Naive thymus-derived CD4-positive, alpha-beta T cell (primary cell): ENCODE measurements at regions not wholly inside any gene's neighbourhood (a gene's known extent, or its start where the extent isn't known, plus 50 kb on each side); places are given as distances from the start of the nearest gene placed in this dataset.

Experiments used
- ATAC-seq: fragments of 150-1000 bp; cut with Tn5 transposase; 2 replicates; pipeline ENCODE4 v1.10.0; 2021; ENCODE audit warnings: mild to moderate bottlenecking, moderate library complexity
- CTCF ChIA-PET: fragments of 350-600 bp; sonication (Branson Sonifier 250); formaldehyde crosslinking; loops from one replicate; lab custom pipeline; 2021; ENCODE audit warnings: antibody characterized with exemption; lab: Charles Lee
- POLR2A ChIA-PET: fragments of 350-600 bp; sonication (Branson Sonifier 250); formaldehyde crosslinking; loops from one replicate; lab custom pipeline; 2021; ENCODE audit warnings: antibody characterized with exemption, inconsistent platforms; lab: Charles Lee
- DNase-seq, 9 donors: peaks; one replicate each; pipeline versions ENCODE4 v3.0.0 to v3.0.0-alpha.2; 2020 to 2022; ENCODE audit warnings: mixed read lengths in 1 of 9
- H3K27ac ChIP-seq: one replicate; pipeline ENCODE4 v1.7.0; 2013; ENCODE audit warnings: mild to moderate bottlenecking, low read depth, low read length, moderate library complexity
- H3K27me3 ChIP-seq, 2 donors: one replicate each; pipeline ENCODE4 v1.7.0; 2013; ENCODE audit warnings: low read length in 2 of 2, mild to moderate bottlenecking in 2 of 2, moderate library complexity in 2 of 2; ENCODE audit not compliant: control insufficient read depth in 2 of 2, insufficient read depth in 2 of 2
- H3K36me3 ChIP-seq, 3 experiments: 1 replicate in 2 of 3; 2 replicates in 1 of 3; pipeline ENCODE4 v1.7.0; 2013; ENCODE audit warnings: low read length in 3 of 3, mild to moderate bottlenecking in 3 of 3, moderate library complexity in 1 of 3; ENCODE audit not compliant: insufficient read depth in 3 of 3, control insufficient read depth in 2 of 3
- H3K4me1 ChIP-seq, 2 donors: one replicate each; pipeline ENCODE4 v1.7.0; 2013; ENCODE audit warnings: low read length in 2 of 2, mild to moderate bottlenecking in 2 of 2, moderate library complexity in 1 of 2; ENCODE audit not compliant: control insufficient read depth in 2 of 2, insufficient read depth in 2 of 2
- H3K4me3 ChIP-seq: 2 replicates; pipeline ENCODE4 v1.7.0; 2013; ENCODE audit warnings: mild to moderate bottlenecking, low read length
- H3K9me3 ChIP-seq, 3 experiments: 1 replicate in 2 of 3; 2 replicates in 1 of 3; pipeline ENCODE4 v1.7.0; 2013; ENCODE audit warnings: low read length in 3 of 3; ENCODE audit not compliant: control insufficient read depth in 2 of 3
- H3K27ac Mint-ChIP-seq, 9 donors: one replicate each; pipeline ENCODE4 v1.8.0; 2020 to 2022; ENCODE audit warnings: mixed read lengths in 9 of 9, mild to moderate bottlenecking in 8 of 9, moderate library complexity in 5 of 9, inconsistent platforms in 2 of 9
- H3K27me3 Mint-ChIP-seq, 5 donors: one replicate each; pipeline ENCODE4 v1.8.0; 2021 to 2022; ENCODE audit warnings: mixed read lengths in 5 of 5, mild to moderate bottlenecking in 1 of 5
- H3K36me3 Mint-ChIP-seq, 5 donors: one replicate each; pipeline ENCODE4 v1.8.0; 2020 to 2022; ENCODE audit warnings: mixed read lengths in 5 of 5, mild to moderate bottlenecking in 3 of 5, inconsistent platforms in 1 of 5
- H3K4me1 Mint-ChIP-seq, 7 donors: one replicate each; pipeline ENCODE4 v1.8.0; 2020 to 2022; ENCODE audit warnings: mixed read lengths in 7 of 7, mild to moderate bottlenecking in 3 of 7, inconsistent platforms in 1 of 7
- H3K4me3 Mint-ChIP-seq, 10 donors: one replicate each; pipeline ENCODE4 v1.8.0; 2020 to 2022; ENCODE audit warnings: mild to moderate bottlenecking in 10 of 10, mixed read lengths in 10 of 10, moderate library complexity in 6 of 10, inconsistent platforms in 2 of 10
- H3K9me3 Mint-ChIP-seq, 11 donors: one replicate each; pipeline ENCODE4 v1.8.0; 2020 to 2022; ENCODE audit warnings: mixed read lengths in 11 of 11, mild to moderate bottlenecking in 4 of 11, inconsistent platforms in 1 of 11, moderate library complexity in 1 of 11
- intact Hi-C, 2 donors: fragments of 100-400 bp; cut with micrococcal nuclease; formaldehyde crosslinking; loops; one replicate each; pipeline ENCODE4 v1.15.1; 2023

GRCh38 chr4:134343081-134343480, 141.5 kb upstream of the PABPC4L start:
- H3K27ac ChIP-seq = no peak overlapping the region
- ChIA-PET CTCF (no interaction called here), POLR2A (no interaction called here)
- Mint-ChIP-seq H3K4me1 (no peaks in the 10 kb centered on the region), H3K9me3 (peaks cover 0 to 9% (median 0%) of the 10 kb centered on the region in 11 donors), H3K4me3 (no peak overlapping the region), H3K36me3 (no peaks in the 10 kb centered on the region), H3K27ac (no peak overlapping the region), H3K27me3 (no peaks in the 10 kb centered on the region)
- ATAC-seq (no peak), DNase-seq (no peak)
- H3K4me3 ChIP-seq = no peak overlapping the region
- intact Hi-C loops = no loop called here
- no peaks in the 10 kb centered on the region for H3K36me3 ChIP-seq
- H3K9me3 ChIP-seq = no peaks in the 10 kb centered on the region
- no peaks in the 10 kb centered on the region for H3K27me3 ChIP-seq
- no peaks in the 10 kb centered on the region for H3K4me1 ChIP-seq

- H3K4me3 Mint-ChIP-seq = no peak overlapping the region
- H3K9me3 ChIP-seq = no peaks in the 10 kb centered on the region
- H3K4me1 ChIP-seq = no peaks in the 10 kb centered on the region
- H3K36me3 Mint-ChIP-seq = no peaks in the 10 kb centered on the region
- ChIA-PET POLR2A (no interaction called here), CTCF (no interaction called here)
- peaks cover 0 to 8% (median 3%) of the 10 kb centered on the region in 11 donors for H3K9me3 Mint-ChIP-seq
- ATAC-seq = no peak
- intact Hi-C loops = no loop called here
- H3K27me3 Mint-ChIP-seq = no peaks in the 10 kb centered on the region
- no peak overlapping the region for H3K27ac ChIP-seq
- DNase-seq = no peak
- H3K36me3 ChIP-seq = no peaks in the 10 kb centered on the region
- H3K27ac Mint-ChIP-seq = no peak overlapping the region
- H3K4me3 ChIP-seq = no peak overlapping the region
- H3K27me3 ChIP-seq = no peaks in the 10 kb centered on the region
- no peaks in the 10 kb centered on the region for H3K4me1 Mint-ChIP-seq
These were observed 136.0 kb upstream of the PABPC4L start for GRCh38 chr4:134337574-134337973.

- ChIA-PET CTCF (no interaction called here), POLR2A (no interaction called here)
- no peaks in the 10 kb centered on the region for H3K4me1 Mint-ChIP-seq
- no peaks in the 10 kb centered on the region for H3K4me1 ChIP-seq
- no peaks in the 10 kb centered on the region for H3K36me3 ChIP-seq
- no peak overlapping the region for H3K4me3 ChIP-seq
- H3K27me3 ChIP-seq = no peaks in the 10 kb centered on the region
- H3K4me3 Mint-ChIP-seq = no peak overlapping the region
- no peaks in the 10 kb centered on the region for H3K9me3 ChIP-seq
- H3K36me3 Mint-ChIP-seq = no peaks in the 10 kb centered on the region
- no peak overlapping the region for H3K27ac ChIP-seq
- peaks cover 0 to 13% (median 5%) of the 10 kb centered on the region in 11 donors for H3K9me3 Mint-ChIP-seq
- DNase-seq (no peak), ATAC-seq (no peak)
- intact Hi-C loops = no loop called here
- H3K27me3 Mint-ChIP-seq = no peaks in the 10 kb centered on the region
- no peak overlapping the region for H3K27ac Mint-ChIP-seq
These were observed 127.2 kb upstream of the PABPC4L start for GRCh38 chr4:134328741-134329140.

- Histone ChIP-seq H3K27me3 (no peaks in the 10 kb centered on the region), H3K9me3 (no peaks in the 10 kb centered on the region), H3K36me3 (no peaks in the 10 kb centered on the region), H3K27ac (no peak overlapping the region), H3K4me3 (no peak overlapping the region), H3K4me1 (no peaks in the 10 kb centered on the region)
- Mint-ChIP-seq H3K27ac (no peak overlapping the region), H3K36me3 (no peaks in the 10 kb centered on the region), H3K4me1 (no peaks in the 10 kb centered on the region), H3K4me3 (no peak overlapping the region), H3K27me3 (no peaks in the 10 kb centered on the region), H3K9me3 (peaks cover 0 to 13% (median 5%) of the 10 kb centered on the region in 11 donors)
- intact Hi-C loops = no loop called here
- DNase-seq (no peak), ATAC-seq (no peak)
- ChIA-PET CTCF (no interaction called here), POLR2A (no interaction called here)
These were observed 125.9 kb upstream of the PABPC4L start for GRCh38 chr4:134327274-134328122.

- ATAC-seq = no peak
- intact Hi-C loops = no loop called here
- H3K27me3 Mint-ChIP-seq = no peaks in the 10 kb centered on the region
These were observed 125.3 kb upstream of the PABPC4L start for GRCh38 chr4:134326866-134327265.

GRCh38 chr4:134324179-134324578, 122.6 kb upstream of the PABPC4L start:
- Histone ChIP-seq H3K27me3 (no peaks in the 10 kb centered on the region), H3K4me3 (no peak overlapping the region), H3K36me3 (no peaks in the 10 kb centered on the region), H3K27ac (no peak overlapping the region), H3K4me1 (no peaks in the 10 kb centered on the region), H3K9me3 (no peaks in the 10 kb centered on the region)
- ATAC-seq = no peak
- no peak overlapping the region for H3K27ac Mint-ChIP-seq
- H3K4me3 Mint-ChIP-seq = no peak overlapping the region
- H3K27me3 Mint-ChIP-seq = no peaks in the 10 kb centered on the region
- DNase-seq = no peak
- H3K36me3 Mint-ChIP-seq = no peaks in the 10 kb centered on the region
- ChIA-PET POLR2A (no interaction called here), CTCF (no interaction called here)
- H3K4me1 Mint-ChIP-seq = no peaks in the 10 kb centered on the region
- intact Hi-C loops = no loop called here
- H3K9me3 Mint-ChIP-seq = peaks cover 0 to 16% (median 9%) of the 10 kb centered on the region in 11 donors

More at GRCh38 chr4:134326866-134327265, 125.3 kb upstream of the PABPC4L start:
- no peaks in the 10 kb centered on the region for H3K4me1 ChIP-seq
- Mint-ChIP-seq H3K4me1 (no peaks in the 10 kb centered on the region), H3K9me3 (peaks cover 0 to 13% (median 5%) of the 10 kb centered on the region in 11 donors), H3K4me3 (no peak overlapping the region), H3K27ac (no peak overlapping the region), H3K36me3 (no peaks in the 10 kb centered on the region)
- H3K9me3 ChIP-seq = no peaks in the 10 kb centered on the region
- H3K4me3 ChIP-seq = no peak overlapping the region
- no peaks in the 10 kb centered on the region for H3K36me3 ChIP-seq
- ChIA-PET CTCF (no interaction called here), POLR2A (no interaction called here)
- H3K27ac ChIP-seq = no peak overlapping the region
- no peak for DNase-seq
- H3K27me3 ChIP-seq = no peaks in the 10 kb centered on the region

- H3K27ac ChIP-seq = no peak overlapping the region
- Mint-ChIP-seq H3K9me3 (peaks cover 0 to 11% (median 7%) of the 10 kb centered on the region in 11 donors), H3K4me1 (no peaks in the 10 kb centered on the region), H3K27ac (no peak overlapping the region), H3K4me3 (no peak overlapping the region), H3K36me3 (no peaks in the 10 kb centered on the region), H3K27me3 (no peaks in the 10 kb centered on the region)
- ATAC-seq = no peak
- H3K9me3 ChIP-seq = no peaks in the 10 kb centered on the region
- ChIA-PET CTCF (no interaction called here), POLR2A (no interaction called here)
- no peaks in the 10 kb centered on the region for H3K36me3 ChIP-seq
- H3K4me3 ChIP-seq = no peak overlapping the region
- no peaks in the 10 kb centered on the region for H3K27me3 ChIP-seq
- intact Hi-C loops = no loop called here
- no peak for DNase-seq
- no peaks in the 10 kb centered on the region for H3K4me1 ChIP-seq
These were observed 118.5 kb upstream of the PABPC4L start for GRCh38 chr4:134320048-134320447.
